ENCODE measurements at regions not wholly inside any gene's neighbourhood (a gene's known extent, or its start where the extent isn't known, plus 50 kb on each side); places are given as distances from the start of the nearest gene placed in this dataset.

GRCh38 chr9:73474002-73474600, 322.4 kb downstream of the ANXA1 start:
- TF ChIP-seq FOXP2 (optimal IDR thresholded peaks at IDR 0.05; ENCODE audit: control extremely low read depth, extremely low read length, insufficient read depth) (no peak), EZH2 (IDR thresholded peaks at IDR 0.05) (no peak)
